Tibial nerve (tissue), 3 donors: ENCODE measurements at regions not wholly inside any gene's neighbourhood (a gene's known extent, or its start where the extent isn't known, plus 50 kb on each side); places are given as distances from the start of the nearest gene placed in this dataset.

ENCODE experiments used
- CTCF ChIP-seq, 5 experiments: fragments of 200-600 bp in 3 of 5; fragments of 450-650 bp in 2 of 5; sonication (generic) in 3 of 5; IDR thresholded peaks; one replicate each; pipeline ENCODE4 v1.5.1; 2016 to 2019; ENCODE audit warnings: antibody characterized with exemption in 5 of 5, mild to moderate bottlenecking in 3 of 5, moderate library complexity in 2 of 5
- POLR2A ChIP-seq, 2 donors: fragments of 450-650 bp; IDR thresholded peaks; one replicate each; pipeline ENCODE4 v1.6.1; 2017; ENCODE audit warnings: antibody characterized with exemption in 2 of 2, mild to moderate bottlenecking in 2 of 2, moderate library complexity in 2 of 2

- TF ChIP-seq POLR2A (IDR thresholded peaks at IDR 0.05), result no peak
- no peak for TF ChIP-seq CTCF (IDR thresholded peaks at IDR 0.05)
Observed at GRCh38 chr18:57922885-57923284, 119.8 kb upstream of the ATP8B1 start.
